GM18858 (cell line): ENCODE measurements at regions not wholly inside any gene's neighbourhood (a gene's known extent, or its start where the extent isn't known, plus 50 kb on each side); places are given as distances from the start of the nearest gene placed in this dataset.
"Not testable (repeated sequence)": the region's sequence is repeated elsewhere in the genome, so short reads cannot be mapped to it uniquely, and the experiment has no call there.

Source experiments
- ATAC-seq: cut with Tn5 transposase; IDR thresholded peaks from one replicate; pipeline ENCODE4 v1.9.1; 2021; ENCODE audit not compliant: unreplicated experiment

- no peak for ATAC-seq
Measured at GRCh38 chr2:14960686-14961324, 328.3 kb downstream of the LRATD1 start.

- no peak for ATAC-seq
Measured at GRCh38 chr2:14967729-14968128, 335.2 kb downstream of the LRATD1 start.

DNA sequence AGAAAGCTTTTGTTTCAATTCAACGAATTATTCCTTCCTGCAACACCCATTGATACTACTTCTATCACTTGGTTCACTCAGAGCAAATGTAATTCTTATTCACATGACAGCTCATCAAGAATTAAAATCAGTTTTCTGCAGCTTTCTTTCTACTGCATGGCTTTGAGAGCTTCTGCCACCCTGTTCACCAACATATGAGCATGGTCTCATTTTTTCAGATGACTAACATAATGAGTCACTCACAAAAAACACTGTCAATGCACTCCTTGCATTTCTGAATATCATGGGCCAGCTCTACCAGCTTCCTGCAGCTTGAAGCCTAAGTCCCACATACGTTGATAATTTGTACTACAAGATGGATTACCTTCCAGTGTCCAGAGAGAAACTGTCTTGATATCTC is 342.9 kb downstream of the LRATD1 start:
- no peak for ATAC-seq

DNA sequence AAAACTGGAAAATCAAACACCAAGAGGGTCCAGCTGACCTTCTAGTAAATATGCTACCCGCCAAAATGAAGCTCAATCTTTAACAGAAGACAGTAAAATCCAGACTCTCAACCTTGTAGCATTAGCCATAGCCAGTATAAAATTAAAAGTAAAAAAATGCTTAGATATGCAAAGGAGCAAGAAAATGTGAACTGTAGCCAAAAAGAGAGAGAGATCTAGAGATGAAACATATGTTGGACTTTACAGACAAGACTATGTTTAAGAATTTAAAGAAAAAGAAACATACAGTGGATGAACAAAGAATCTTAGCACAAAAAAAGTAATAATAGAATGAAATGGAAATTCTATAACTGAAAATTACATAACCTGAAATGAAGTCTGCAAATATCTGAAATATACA is 344.5 kb downstream of the LRATD1 start:
- ATAC-seq: no peak

DNA sequence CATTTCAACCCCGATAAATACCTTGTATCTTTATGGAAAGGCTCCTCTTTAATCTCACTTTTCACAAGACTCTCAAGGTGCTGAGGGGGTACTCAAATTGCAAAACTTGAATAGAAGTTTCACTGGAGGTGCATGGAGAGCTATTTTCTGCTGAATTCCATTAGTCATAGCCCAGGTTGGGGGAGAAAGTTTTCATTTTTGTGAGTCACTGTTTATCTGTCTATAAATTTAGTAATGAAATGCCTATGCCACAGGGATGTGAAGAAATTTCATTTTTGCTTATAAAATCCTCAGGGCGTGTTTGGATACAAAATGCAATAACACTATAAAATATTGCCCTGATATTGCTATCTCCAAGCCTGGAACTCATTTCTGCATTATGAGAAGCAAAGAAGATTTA is 346.3 kb downstream of the LRATD1 start:
- no peak for ATAC-seq

DNA sequence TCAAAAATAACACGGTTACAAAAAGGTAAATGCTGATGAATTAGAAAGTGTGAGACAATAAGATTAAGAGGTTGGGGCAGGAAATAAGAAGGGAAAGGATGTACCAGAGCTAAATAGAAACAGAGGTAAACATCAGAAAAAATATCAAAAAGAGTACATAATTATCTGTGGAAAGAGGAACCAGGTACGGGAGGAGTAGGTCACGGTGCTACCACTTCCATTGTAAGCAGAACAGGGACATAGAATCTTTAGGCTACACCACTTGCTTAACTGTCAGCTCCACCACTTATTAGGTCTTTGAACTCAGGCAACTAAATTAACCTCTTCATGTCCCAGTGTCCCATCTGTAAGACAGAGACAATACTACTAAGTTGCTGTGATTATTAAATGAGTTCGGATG is 350.3 kb downstream of the LRATD1 start:
- ATAC-seq: no peak

GRCh38 chr2:14988600-14988999 is 356.1 kb downstream of the LRATD1 start:
- ATAC-seq: no peak

DNA sequence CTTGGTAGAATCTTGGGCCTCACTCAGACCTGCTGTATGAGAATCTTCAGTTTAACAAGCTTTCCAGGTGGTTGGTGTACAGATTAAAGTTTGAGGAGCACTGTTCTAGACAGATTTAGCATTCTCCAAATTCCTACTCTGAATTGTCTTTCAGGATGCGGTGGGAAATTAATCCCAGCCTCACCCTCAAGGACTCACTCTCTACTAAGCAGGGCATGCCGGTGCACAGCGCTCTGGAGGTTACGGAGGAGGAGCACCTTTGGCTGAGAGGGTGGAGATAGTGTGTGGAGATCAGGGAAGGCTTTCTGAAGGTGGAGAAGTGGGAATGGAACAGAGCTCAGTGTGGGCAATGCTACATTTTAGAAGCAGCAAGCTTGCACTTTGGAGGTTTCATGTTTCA is 359.2 kb downstream of the LRATD1 start:
- ATAC-seq: no peak

DNA sequence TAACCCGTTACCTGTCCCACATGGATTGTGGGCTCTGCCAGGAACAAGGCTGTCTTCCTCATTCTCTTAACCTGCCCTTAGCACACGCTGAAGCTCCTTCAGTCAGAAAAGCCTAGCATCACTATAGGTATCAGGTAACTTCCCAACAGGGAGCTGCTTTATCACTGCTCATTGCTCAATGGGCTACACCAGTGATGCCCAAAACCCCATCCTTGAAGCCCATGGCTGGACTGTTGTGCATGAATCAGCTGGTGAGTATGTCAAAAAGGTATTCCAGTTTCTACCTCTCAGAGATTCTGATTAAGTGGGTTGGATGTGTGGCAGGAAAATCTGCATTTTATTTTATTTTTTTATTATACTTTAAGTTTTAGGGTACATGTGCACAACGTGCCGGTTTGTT is 362.2 kb downstream of the LRATD1 start:
- ATAC-seq: no peak

DNA sequence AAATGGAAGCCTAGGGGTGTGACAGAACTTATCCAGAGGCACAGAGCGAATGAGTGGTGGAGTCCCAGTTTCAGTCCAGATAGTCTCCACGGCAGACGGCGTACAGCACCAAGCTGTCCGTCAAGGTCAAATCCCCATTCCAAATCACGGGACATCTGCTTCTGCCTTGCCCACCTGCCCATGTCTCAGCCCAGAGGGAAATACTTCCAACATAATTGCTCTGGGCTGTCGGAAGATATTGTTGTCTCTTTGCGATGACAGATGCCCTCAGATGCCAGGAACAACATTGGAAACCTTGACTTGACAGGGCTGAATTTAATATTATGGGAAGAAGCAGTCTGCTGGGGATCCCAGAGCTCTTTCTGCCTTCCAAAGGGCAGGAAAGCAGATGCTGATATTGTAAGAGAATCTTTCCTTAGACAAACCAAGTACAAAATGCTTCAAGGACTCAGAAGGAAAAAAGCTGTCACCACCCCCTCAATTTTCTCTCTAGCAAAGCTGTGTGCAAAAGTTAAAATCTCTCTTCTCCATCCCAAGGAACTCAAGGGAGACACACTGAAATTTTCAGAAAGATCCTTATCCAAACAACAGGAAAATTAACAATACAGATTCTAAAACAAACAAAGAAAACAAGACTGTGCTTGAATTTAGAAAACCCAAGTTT is 364.0 kb downstream of the LRATD1 start:
- ATAC-seq: no peak

- no peak for ATAC-seq
Measured at GRCh38 chr2:14998546-14998945, 366.0 kb downstream of the LRATD1 start.

- ATAC-seq: no peak
Measured at GRCh38 chr2:14999114-14999661, 366.7 kb downstream of the LRATD1 start.

GRCh38 chr2:15002519-15002918 is 370.0 kb downstream of the LRATD1 start:
- ATAC-seq: not testable (repeated sequence)

DNA sequence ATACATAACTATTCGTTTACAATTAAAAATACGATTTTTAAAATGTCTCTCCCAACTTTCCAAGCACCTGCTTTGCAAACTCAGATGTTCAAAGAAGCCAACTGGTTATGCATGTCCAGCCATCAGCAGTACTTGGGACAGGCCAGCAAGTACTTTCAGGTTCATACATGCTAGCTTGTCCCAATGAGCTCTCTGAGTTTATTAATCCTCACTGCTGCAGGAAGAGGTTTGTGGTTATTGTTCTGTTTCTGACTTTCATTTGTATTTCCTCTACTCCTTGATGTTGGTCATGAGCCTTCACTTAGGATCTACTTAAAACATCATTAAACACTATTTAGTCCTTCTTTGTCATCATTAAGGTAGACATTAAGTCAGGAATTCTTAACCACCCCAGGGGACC is 374.1 kb downstream of the LRATD1 start:
- peak; percentile 62 for ATAC-seq

DNA sequence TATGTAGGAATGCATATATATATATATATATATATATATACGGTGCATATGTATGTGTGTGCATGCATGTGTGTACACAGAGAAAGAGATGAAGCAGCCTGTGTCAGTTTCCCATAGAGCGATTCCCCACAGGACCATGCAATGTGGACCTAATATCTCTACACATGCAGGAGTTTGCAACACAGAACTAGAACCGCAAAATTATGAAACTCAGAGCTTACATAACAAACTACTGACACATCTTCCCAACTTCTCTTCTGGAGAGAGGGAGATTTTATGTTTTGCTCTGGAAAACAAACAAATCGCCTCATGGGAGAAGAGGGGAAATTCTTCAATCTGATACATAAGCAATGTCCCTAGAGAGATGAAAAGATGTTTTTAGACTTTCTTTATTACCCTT is 377.2 kb downstream of the LRATD1 start:
- ATAC-seq: no peak

DNA sequence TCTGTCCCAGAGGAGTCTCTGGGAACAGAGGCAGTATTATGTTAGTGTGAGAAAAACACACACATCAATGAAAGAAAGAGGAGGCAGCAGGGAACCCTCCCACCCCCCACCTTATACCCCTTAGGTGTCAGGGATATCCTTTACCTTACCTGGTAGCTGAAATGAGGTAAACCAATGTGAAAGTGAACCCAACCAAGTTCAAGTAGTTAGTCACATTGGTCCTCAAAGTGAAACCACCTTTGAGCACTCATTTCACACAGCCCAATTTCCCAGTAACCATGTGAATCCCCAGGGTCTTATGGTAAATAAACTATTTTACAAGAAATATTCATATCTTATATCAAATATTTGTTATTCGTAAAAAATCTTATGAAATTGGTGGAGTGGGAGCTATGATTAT is 377.8 kb downstream of the LRATD1 start:
- peak; percentile 50 for ATAC-seq

GRCh38 chr2:15018814-15019213 is 386.3 kb downstream of the LRATD1 start:
- no peak for ATAC-seq

- ATAC-seq: no peak
Measured at GRCh38 chr2:15023221-15023620, 390.7 kb downstream of the LRATD1 start.

DNA sequence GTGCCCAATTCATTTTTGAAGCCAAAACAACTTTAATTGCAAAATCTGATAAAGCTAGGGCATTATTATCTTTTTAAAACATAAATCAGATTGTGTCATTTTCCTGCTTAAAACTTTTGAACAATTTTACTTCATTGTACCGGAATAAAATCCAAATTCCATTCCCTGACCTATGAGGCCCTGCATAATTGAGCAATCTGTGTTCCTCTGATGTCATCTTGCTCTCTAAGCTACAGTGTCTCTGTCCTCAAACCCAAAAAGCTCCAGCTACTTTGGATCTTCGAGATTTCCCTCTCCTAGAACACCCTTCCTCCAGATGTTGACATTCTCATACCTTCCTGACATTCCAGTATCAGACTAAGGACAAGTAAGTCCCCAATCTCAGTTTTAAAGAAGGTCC is 395.9 kb downstream of the LRATD1 start:
- ATAC-seq: no peak

- ATAC-seq: peak; percentile 94
Measured at GRCh38 chr2:15031745-15032240, 399.3 kb downstream of the LRATD1 start.

DNA sequence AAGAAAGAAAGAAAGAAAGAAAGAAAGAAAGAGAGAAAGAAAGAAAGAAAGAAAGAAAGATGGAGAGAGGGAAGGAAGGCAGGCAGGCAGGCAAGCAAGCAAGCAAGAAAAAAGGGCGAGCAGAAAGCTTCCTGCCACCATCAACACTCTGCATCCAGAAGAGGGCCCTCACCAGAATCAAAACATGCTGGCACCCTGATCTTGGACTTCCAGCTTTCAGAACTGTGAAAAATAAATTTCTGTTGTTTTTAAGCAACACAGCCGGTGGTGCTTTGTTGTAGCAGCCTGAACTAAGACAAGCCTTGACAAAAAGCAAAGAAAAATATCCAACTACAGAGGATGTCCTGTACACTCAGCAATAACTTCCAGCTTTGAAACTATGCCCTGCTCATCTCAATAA is 401.7 kb downstream of the LRATD1 start:
- no peak for ATAC-seq

GRCh38 chr2:15034860-15035259 is 402.3 kb downstream of the LRATD1 start:
- no peak for ATAC-seq
